ENCODE measurements at regions not wholly inside any gene's neighbourhood (a gene's known extent, or its start where the extent isn't known, plus 50 kb on each side); places are given as distances from the start of the nearest gene placed in this dataset.

GRCh38 chr3:157718800-157719199, 215.6 kb upstream of the VEPH1 start:
- no peak for DNase-seq

GRCh38 chr3:157713101-157713500, 209.9 kb upstream of the VEPH1 start:
- DNase-seq = no peak

GRCh38 chr3:157705258-157705657, 202.0 kb upstream of the VEPH1 start:
- no peak for DNase-seq

GRCh38 chr3:157700405-157700804, 197.2 kb upstream of the VEPH1 start:
- no peak for DNase-seq

GRCh38 chr3:157695586-157695985, 192.4 kb upstream of the VEPH1 start:
- DNase-seq = no peak

- DNase-seq = no peak
These were observed 191.9 kb upstream of the VEPH1 start for GRCh38 chr3:157695103-157695502.

- DNase-seq = no peak
These were observed 190.5 kb upstream of the VEPH1 start for GRCh38 chr3:157693762-157694161.

GRCh38 chr3:157692468-157692867, 189.3 kb upstream of the VEPH1 start:
- DNase-seq = no peak

GRCh38 chr3:157683668-157684067, 180.5 kb upstream of the VEPH1 start:
- no peak for DNase-seq

- DNase-seq = no peak
These were observed 168.8 kb upstream of the VEPH1 start for GRCh38 chr3:157672061-157672460.

- DNase-seq = no peak
These were observed 168.4 kb upstream of the VEPH1 start for GRCh38 chr3:157671656-157672055.

GRCh38 chr3:157669416-157669815, 166.2 kb upstream of the VEPH1 start:
- DNase-seq = no peak

- no peak for DNase-seq
These were observed 164.3 kb upstream of the VEPH1 start for GRCh38 chr3:157667493-157667892.

- DNase-seq = peak in 1 of 51 donors; percentile 8
These were observed 159.0 kb upstream of the VEPH1 start for GRCh38 chr3:157662171-157662570.

GRCh38 chr3:157660847-157661246, 157.6 kb upstream of the VEPH1 start:
- no peak for DNase-seq

GRCh38 chr3:157652366-157652765, 149.2 kb upstream of the VEPH1 start:
- DNase-seq = no peak

- DNase-seq = no peak
These were observed 147.5 kb upstream of the VEPH1 start for GRCh38 chr3:157650699-157651098.

- no peak for DNase-seq
These were observed 147.0 kb upstream of the VEPH1 start for GRCh38 chr3:157650172-157650571.

- DNase-seq = no peak
These were observed 146.3 kb upstream of the VEPH1 start for GRCh38 chr3:157649511-157649910.

GRCh38 chr3:157647820-157648219, 144.6 kb upstream of the VEPH1 start:
- DNase-seq = no peak

- DNase-seq = peak in 1 of 51 donors; percentile 5
These were observed 136.7 kb upstream of the VEPH1 start for GRCh38 chr3:157639756-157640426.

- DNase-seq = no peak
These were observed 134.7 kb upstream of the VEPH1 start for GRCh38 chr3:157637866-157638265.

- DNase-seq = no peak
These were observed 130.0 kb upstream of the VEPH1 start for GRCh38 chr3:157633241-157633640.

GRCh38 chr3:157632075-157632474, 128.9 kb upstream of the VEPH1 start:
- no peak for DNase-seq
